A549 (cell line): ENCODE measurements at regions not wholly inside any gene's neighbourhood (a gene's known extent, or its start where the extent isn't known, plus 50 kb on each side); places are given as distances from the start of the nearest gene placed in this dataset.

Source experiments
- CHD2 ChIP-seq: fragments of 150-350 bp; IDR thresholded peaks from 2 replicates; pipeline ENCODE4 v1.6.1; 2014; ENCODE audit warnings: low read length; ENCODE audit not compliant: partially characterized antibody
- CTCF ChIP-seq: fragments of >200 bp; sonication (Bioruptor Twin); formaldehyde crosslinking; IDR thresholded peaks from 3 replicates; pipeline ENCODE4 v1.5.1; 2016
- JUNB ChIP-seq: fragments of >200 bp; sonication (Bioruptor Twin); formaldehyde crosslinking; IDR thresholded peaks from 2 replicates; pipeline ENCODE4 v1.6.1; 2016
- MAFK ChIP-seq: fragments of 450-650 bp; IDR thresholded peaks from 2 replicates; pipeline ENCODE4 v1.6.1; 2014; ENCODE audit not compliant: partially characterized antibody

- TF ChIP-seq CTCF (no peak), CHD2 (no peak), MAFK (no peak), JUNB (no peak)
Observed at GRCh38 chr1:88457197-88457596, 226.9 kb upstream of the PKN2 start.
